K562 (cell line): ENCODE measurements at regions not wholly inside any gene's neighbourhood (a gene's known extent, or its start where the extent isn't known, plus 50 kb on each side); places are given as distances from the start of the nearest gene placed in this dataset.
"Not testable (repeated sequence)": the region's sequence is repeated elsewhere in the genome, so short reads cannot be mapped to it uniquely, and the experiment has no call there.

Experiments
- ATAC-seq: fragments of 200-7000 bp; cut with Tn5 transposase; 3 replicates; pipeline ENCODE4 v1.9.1; 2020; ENCODE audit warnings: moderate library complexity
- BruUV-seq: library from RNA; stranded (reverse); fragments of 400-500 nt; replicated peaks from 2 replicates; lab custom pipeline; 2021; lab: Mats Ljungman, UMichigan
- CTCF ChIA-PET: fragments of 300-600 bp; formaldehyde crosslinking; extraction: SDS; loops from one replicate; lab custom pipeline; 2021; ENCODE audit warnings: low intra/inter-chr PET ratio; lab: Yijun Ruan, JAX
- POLR2A ChIA-PET: fragments of 300-600, 350-650 bp; sonication (Branson Sonifier 250); formaldehyde crosslinking; extraction: SDS; loops from one replicate; lab custom pipeline; 2021; ENCODE audit warnings: antibody characterized with exemption, inconsistent platforms; lab: Yijun Ruan, JAX
- DNase-seq, 4 experiments: peaks; one replicate each; pipeline versions ENCODE4 v3.0.0 to v3.0.0-alpha.2; 2011 to 2018; ENCODE audit warnings: low spot score in 3 of 4, mixed read lengths in 3 of 4; ENCODE audit errors: extremely low read depth in 1 of 4
- FAIRE-seq: peaks from 2 replicates; lab custom pipeline; 2011; peaks lifted over from hg19 to GRCh38; lab: Jason Lieb, UNC
- H2AFZ ChIP-seq: 2 replicates; pipeline ENCODE4 v1.6.0; 2011; ENCODE audit warnings: low read depth, low read length, control low read depth, inconsistent platforms
- H3K27ac ChIP-seq: fragments of 200-600 bp; 3 replicates; pipeline ENCODE4 v1.8.0; 2011; ENCODE audit warnings: low read depth, mild to moderate bottlenecking, control low read depth, inconsistent platforms, low read length, moderate library complexity, mixed read lengths; ENCODE audit errors: extremely low read depth
- H3K27me3 ChIP-seq, 2 experiments: fragments of 300-600 bp in 1 of 2; 2 replicates in 1 of 2; 3 replicates in 1 of 2; pipeline versions ENCODE4 v1.6.0 to v1.8.0; 2011; ENCODE audit warnings: inconsistent platforms in 2 of 2, low read length in 2 of 2, mild to moderate bottlenecking in 1 of 2, mixed read lengths in 1 of 2, moderate library complexity in 1 of 2; ENCODE audit not compliant: control insufficient read depth in 2 of 2, insufficient read depth in 2 of 2
- H3K36me3 ChIP-seq: fragments of 300-600 bp; 3 replicates; pipeline ENCODE4 v1.8.0; 2011; ENCODE audit warnings: mild to moderate bottlenecking, low read length, inconsistent platforms; ENCODE audit not compliant: control insufficient read depth, insufficient read depth
- H3K4me1 ChIP-seq, 2 experiments: fragments of 200-600 bp in 1 of 2; replicated peaks in 1 of 2; 2 replicates in 1 of 2; 3 replicates in 1 of 2; pipeline versions ENCODE4 v1.5.1 to v1.8.0; 2011; ENCODE audit warnings: inconsistent platforms in 2 of 2, low read length in 2 of 2, mild to moderate bottlenecking in 1 of 2, mixed read lengths in 1 of 2, moderate library complexity in 1 of 2; ENCODE audit not compliant: control insufficient read depth in 2 of 2, insufficient read depth in 2 of 2
- H3K4me2 ChIP-seq: 2 replicates; pipeline ENCODE4 v1.6.1; 2011; ENCODE audit warnings: low read length, control low read depth, inconsistent platforms, mixed read lengths; ENCODE audit not compliant: insufficient read depth
- H3K4me3 ChIP-seq: fragments of 200-600 bp; sonication (generic), shearing (Covaris generic); 2 replicates; pipeline ENCODE4 v1.5.1; 2016; ENCODE audit warnings: control low read depth, inconsistent platforms
- H3K79me2 ChIP-seq: fragments of 200-600 bp; 3 replicates; pipeline ENCODE4 v1.8.0; 2011; ENCODE audit warnings: low read length, inconsistent platforms; ENCODE audit not compliant: control insufficient read depth, insufficient read depth
- H3K9ac ChIP-seq, 2 experiments: 2 replicates each; pipeline versions ENCODE4 v1.6.0 to v1.6.1; 2011; ENCODE audit warnings: low read depth in 2 of 2, low read length in 2 of 2, control low read depth in 1 of 2, inconsistent platforms in 1 of 2, mild to moderate bottlenecking in 1 of 2, mixed read lengths in 1 of 2; ENCODE audit not compliant: insufficient read depth in 1 of 2
- H3K9me1 ChIP-seq: one replicate; pipeline ENCODE4 v1.6.0; 2011; ENCODE audit warnings: inconsistent platforms, mild to moderate bottlenecking, low read length, moderate library complexity; ENCODE audit not compliant: control insufficient read depth, insufficient read depth
- H3K9me3 ChIP-seq: replicated peaks from 2 replicates; pipeline ENCODE4 v1.5.1; 2011; ENCODE audit warnings: low read depth, low read length, inconsistent platforms; ENCODE audit not compliant: control insufficient read depth, insufficient read depth
- H4K20me1 ChIP-seq: replicated peaks from 2 replicates; pipeline ENCODE4 v1.6.1; 2011; ENCODE audit warnings: low read length, inconsistent platforms, mixed read lengths; ENCODE audit not compliant: control insufficient read depth, insufficient read depth
- MAFK ChIP-seq: IDR thresholded peaks from 2 replicates; pipeline ENCODE4 v1.6.1; 2011; ENCODE audit warnings: low read length, improper control_type of control experiment
- ZBTB40 ChIP-seq, 2 experiments: fragments of 450-650 bp in 1 of 2; sonication (generic) in 1 of 2; formaldehyde crosslinking in 1 of 2; IDR thresholded peaks; 2 replicates each; pipeline versions ENCODE4 v1.7.1 to v1.9.0; 2016 to 2022; ENCODE audit warnings: inconsistent platforms in 1 of 2, mild to moderate bottlenecking in 1 of 2, missing genetic modification reagents in 1 of 2
- WGBS: fragments of 100-300 bp; shearing (Covaris generic); methylation state at CpG from one replicate; pipeline ENCODE4 v1.1.6; 2016; ENCODE audit warnings: low coverage, mixed read lengths; ENCODE audit not compliant: insufficient coverage; ENCODE audit errors: missing lambda C conversion rate; 5-methylcytosine and 5-hydroxymethylcytosine counted together
- in situ Hi-C: fragments of 300-500 bp; cut with MboI; formaldehyde crosslinking; loops from 4 replicates; pipeline ENCODE4 v1.15.0; 2018; ENCODE audit warnings: inconsistent platforms, mixed read lengths
- intact Hi-C: fragments of 100-400 bp; cut with micrococcal nuclease; formaldehyde crosslinking; loops from 2 replicates; pipeline ENCODE4 v1.14.2; 2022

GRCh38 chr20:58573257-58573656 is 58.1 kb upstream of the APCDD1L start:
- Histone ChIP-seq H3K36me3 (no peaks in the 10 kb centered on the region), H3K9me1 (no peaks in the 10 kb centered on the region), H3K27me3 (peaks cover 59 to 63% of the 10 kb centered on the region in 2 experiments), H3K79me2 (no peaks in the 10 kb centered on the region), H3K27ac (no peak overlapping the region), H2AFZ (peak overlapping the region; percentile 40; the same call in 1 of the 2 replicates), H3K4me2 (no peak overlapping the region), H3K4me1 (peaks cover 0 to 3% of the 10 kb centered on the region in 2 experiments; a peak in 2 of 5 replicates), H3K9me3 (no peaks in the 10 kb centered on the region; the same call in none of the 2 replicates), H4K20me1 (peaks cover 4% of the 10 kb centered on the region; the same call in 1 of the 2 replicates), H3K9ac (no peak overlapping the region), H3K4me3 (no peak overlapping the region)
- DNase-seq, result no peak
- no peak for TF ChIP-seq MAFK
- peak; percentile 92 for TF ChIP-seq ZBTB40 (IDR thresholded peaks at IDR 0.05)
- TF ChIP-seq ZBTB40 (CRISPR knock-in tag; IDR thresholded peaks at IDR 0.05), result peak; percentile 83
- CTCF ChIA-PET, result no interaction called here
- FAIRE-seq, result no peak
- no TSS peak for BruUV-seq
- ATAC-seq, result no peak
- in situ Hi-C loops (no loop called here), intact Hi-C loops (no loop called here)
- WGBS, result 6% methylated on average over 9 of the region's 9 CpGs
- POLR2A ChIA-PET, result no interaction called here

GRCh38 chr20:58572428-58572763 is 57.2 kb upstream of the APCDD1L start:
- DNase-seq, in situ Hi-C loops, intact Hi-C loops, H3K4me1 ChIP-seq, POLR2A ChIA-PET, H3K9me1 ChIP-seq, H4K20me1 ChIP-seq, H3K9me3 ChIP-seq, CTCF ChIA-PET, H3K4me3 ChIP-seq, H3K4me2 ChIP-seq, H3K36me3 ChIP-seq, H3K27ac ChIP-seq, FAIRE-seq, H3K79me2 ChIP-seq, H3K9ac ChIP-seq, BruUV-seq, H2AFZ ChIP-seq, ATAC-seq: not testable (repeated sequence)
- WGBS, result 16% methylated on average over 4 of the region's 4 CpGs
- H3K27me3 ChIP-seq, result peaks cover 61% of the 10 kb centered on the region in 2 experiments
